ENCODE measurements at regions not wholly inside any gene's neighbourhood (a gene's known extent, or its start where the extent isn't known, plus 50 kb on each side); places are given as distances from the start of the nearest gene placed in this dataset.

GRCh38 chr6:135693811-135694370 lies 157.6 kb upstream of the PDE7B start:
- TF ChIP-seq CTCF (IDR thresholded peaks at IDR 0.05): no peak
- TF ChIP-seq EZH2 (IDR thresholded peaks at IDR 0.05; ENCODE audit: borderline replicate concordance, insufficient read depth, low read depth, low read length, poor library complexity, severe bottlenecking): no peak

All from B cell (primary cell).